Caco-2 (cell line): ENCODE measurements at regions not wholly inside any gene's neighbourhood (a gene's known extent, or its start where the extent isn't known, plus 50 kb on each side); places are given as distances from the start of the nearest gene placed in this dataset.

Experiments
- BruUV-seq: library from RNA; stranded (reverse); fragments of 400-500 nt; replicated peaks from 2 replicates; lab custom pipeline; 2021; lab: Mats Ljungman, UMichigan
- CTCF ChIA-PET: fragments of 300-600 bp; sonication (Branson Sonifier 250); formaldehyde crosslinking; loops from one replicate; lab custom pipeline; 2022; ENCODE audit warnings: antibody characterized with exemption; lab: Charles Lee
- POLR2A ChIA-PET: fragments of 300-600 bp; sonication (Branson Sonifier 250); formaldehyde crosslinking; loops from one replicate; lab custom pipeline; 2022; ENCODE audit warnings: antibody characterized with exemption; lab: Charles Lee
- DNase-seq, 2 experiments: peaks; one replicate each; pipeline versions ENCODE4 v3.0.0 to v3.0.0-alpha.2; 2020 to 2022
- H3K27me3 ChIP-seq: replicated peaks from 2 replicates; pipeline ENCODE4 v1.6.0; 2011; ENCODE audit warnings: low read length; ENCODE audit not compliant: control insufficient read depth, insufficient read depth
- H3K36me3 ChIP-seq: 2 replicates; pipeline ENCODE4 v1.5.1; 2011; ENCODE audit warnings: low read length; ENCODE audit not compliant: control insufficient read depth, insufficient read depth
- H3K4me1 ChIP-seq: fragments of 250-450 bp; sonication (Bioruptor Pico); 2 replicates; pipeline ENCODE4 v1.5.1; 2020; ENCODE audit warnings: mild to moderate bottlenecking
- H3K4me3 ChIP-seq: 2 replicates; pipeline ENCODE4 v1.5.1; 2011; ENCODE audit warnings: low read depth, mild to moderate bottlenecking, control low read depth, low read length
- H3K9me3 ChIP-seq: fragments of 250-450 bp; sonication (Bioruptor Pico); 2 replicates; pipeline ENCODE4 v1.5.1; 2020; ENCODE audit warnings: mild to moderate bottlenecking, moderate library complexity
- H3K27ac Mint-ChIP-seq: one replicate; pipeline ENCODE4 v1.8.0; 2022; ENCODE audit warnings: mixed read lengths; ENCODE audit not compliant: unreplicated experiment
- H3K27me3 Mint-ChIP-seq: one replicate; pipeline ENCODE4 v1.8.0; 2022; ENCODE audit warnings: mixed read lengths; ENCODE audit not compliant: insufficient read depth, unreplicated experiment
- H3K36me3 Mint-ChIP-seq: one replicate; pipeline ENCODE4 v1.8.0; 2022; ENCODE audit warnings: mild to moderate bottlenecking, mixed read lengths; ENCODE audit not compliant: insufficient read depth, unreplicated experiment
- H3K4me1 Mint-ChIP-seq: one replicate; pipeline ENCODE4 v1.8.0; 2022; ENCODE audit warnings: low read depth, mixed read lengths; ENCODE audit not compliant: unreplicated experiment
- H3K4me3 Mint-ChIP-seq: one replicate; pipeline ENCODE4 v1.8.0; 2022; ENCODE audit warnings: mild to moderate bottlenecking, moderate library complexity, mixed read lengths; ENCODE audit not compliant: unreplicated experiment
- H3K9me3 Mint-ChIP-seq: one replicate; pipeline ENCODE4 v1.8.0; 2022; ENCODE audit warnings: mixed read lengths; ENCODE audit not compliant: unreplicated experiment
- intact Hi-C: fragments of 100-400 bp; cut with micrococcal nuclease; formaldehyde crosslinking; loops from one replicate; pipeline ENCODE4 v1.10.0; 2022; ENCODE audit not compliant: unreplicated experiment
- TF ChIP-seq, protein P1 (sequence below), 2 experiments: fragments of 200-600 bp in 1 of 2; IDR thresholded peaks; 1 replicate in 1 of 2; 2 replicates in 1 of 2; pipeline versions ENCODE4 v1.5.1 to v1.8.0; 2011 to 2022; ENCODE audit warnings: antibody characterized with exemption in 1 of 2, control low read depth in 1 of 2, inconsistent platforms in 1 of 2, low read depth in 1 of 2, low read length in 1 of 2, mild to moderate bottlenecking in 1 of 2, moderate library complexity in 1 of 2; ENCODE audit not compliant: insufficient read depth in 1 of 2, severe bottlenecking in 1 of 2, unreplicated experiment in 1 of 2

DNA sequence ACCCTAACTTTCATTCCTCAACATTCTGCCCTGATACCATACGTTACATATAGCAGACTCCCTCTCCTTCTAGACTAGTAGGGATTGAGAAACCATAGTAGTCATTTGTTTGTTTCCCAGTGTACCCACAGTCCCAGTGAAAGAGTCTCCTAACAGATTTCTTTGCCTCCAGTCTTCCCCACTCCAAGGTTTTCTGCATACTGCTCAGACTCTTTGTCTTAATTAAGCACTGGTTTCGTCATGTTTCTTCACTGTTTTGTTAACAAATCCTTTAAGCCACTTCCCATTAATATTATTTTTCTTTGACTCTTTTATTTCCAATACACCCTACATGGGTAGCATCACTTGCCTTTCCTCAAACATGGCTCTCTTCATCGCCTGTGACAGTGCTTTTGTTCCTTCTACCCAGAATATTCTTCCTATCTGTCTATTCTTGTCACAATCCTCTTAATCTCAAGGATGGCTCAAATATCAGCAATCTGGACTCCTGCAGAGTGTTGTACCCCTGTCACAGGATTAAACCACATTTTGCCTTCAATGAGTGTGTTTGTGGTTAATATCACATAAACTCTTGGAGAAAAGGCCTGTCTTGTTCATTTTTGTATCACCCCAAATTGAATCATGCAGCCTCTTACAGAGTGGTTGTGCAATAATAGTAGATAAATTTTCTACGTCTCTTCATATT, 92.7 kb upstream of the KLF12 start:
- intact Hi-C loops = loop anchor here (5.0 kb wide), 1 partner anchor 205 kb away; no protein-coding TSS in a partner anchor
- POLR2A ChIA-PET = no interaction called here
- DNase-seq = no peak
- Histone ChIP-seq H3K4me1 (peaks cover 31% of the 10 kb centered on the region), H3K4me3 (no peak overlapping the region), H3K36me3 (no peaks in the 10 kb centered on the region), H3K27me3 (no peaks in the 10 kb centered on the region), H3K9me3 (no peaks in the 10 kb centered on the region)
- peaks cover 14% of the 10 kb centered on the region for H3K4me1 Mint-ChIP-seq
- BruUV-seq = no TSS peak
- CTCF ChIA-PET = no interaction called here
- peaks cover 15% of the 10 kb centered on the region for H3K9me3 Mint-ChIP-seq
- H3K4me3 Mint-ChIP-seq = no peak overlapping the region
- TF ChIP-seq, protein P1, sequence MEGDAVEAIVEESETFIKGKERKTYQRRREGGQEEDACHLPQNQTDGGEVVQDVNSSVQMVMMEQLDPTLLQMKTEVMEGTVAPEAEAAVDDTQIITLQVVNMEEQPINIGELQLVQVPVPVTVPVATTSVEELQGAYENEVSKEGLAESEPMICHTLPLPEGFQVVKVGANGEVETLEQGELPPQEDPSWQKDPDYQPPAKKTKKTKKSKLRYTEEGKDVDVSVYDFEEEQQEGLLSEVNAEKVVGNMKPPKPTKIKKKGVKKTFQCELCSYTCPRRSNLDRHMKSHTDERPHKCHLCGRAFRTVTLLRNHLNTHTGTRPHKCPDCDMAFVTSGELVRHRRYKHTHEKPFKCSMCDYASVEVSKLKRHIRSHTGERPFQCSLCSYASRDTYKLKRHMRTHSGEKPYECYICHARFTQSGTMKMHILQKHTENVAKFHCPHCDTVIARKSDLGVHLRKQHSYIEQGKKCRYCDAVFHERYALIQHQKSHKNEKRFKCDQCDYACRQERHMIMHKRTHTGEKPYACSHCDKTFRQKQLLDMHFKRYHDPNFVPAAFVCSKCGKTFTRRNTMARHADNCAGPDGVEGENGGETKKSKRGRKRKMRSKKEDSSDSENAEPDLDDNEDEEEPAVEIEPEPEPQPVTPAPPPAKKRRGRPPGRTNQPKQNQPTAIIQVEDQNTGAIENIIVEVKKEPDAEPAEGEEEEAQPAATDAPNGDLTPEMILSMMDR (IDR thresholded peaks at IDR 0.05; ENCODE audit: insufficient read depth in 1 of 2, low read depth in 1 of 2, low read length in 1 of 2, severe bottlenecking in 1 of 2, unreplicated experiment in 1 of 2) = no peak
- H3K27ac Mint-ChIP-seq = no peak overlapping the region
- H3K27me3 Mint-ChIP-seq = no peaks in the 10 kb centered on the region
- H3K36me3 Mint-ChIP-seq = no peaks in the 10 kb centered on the region

DNA sequence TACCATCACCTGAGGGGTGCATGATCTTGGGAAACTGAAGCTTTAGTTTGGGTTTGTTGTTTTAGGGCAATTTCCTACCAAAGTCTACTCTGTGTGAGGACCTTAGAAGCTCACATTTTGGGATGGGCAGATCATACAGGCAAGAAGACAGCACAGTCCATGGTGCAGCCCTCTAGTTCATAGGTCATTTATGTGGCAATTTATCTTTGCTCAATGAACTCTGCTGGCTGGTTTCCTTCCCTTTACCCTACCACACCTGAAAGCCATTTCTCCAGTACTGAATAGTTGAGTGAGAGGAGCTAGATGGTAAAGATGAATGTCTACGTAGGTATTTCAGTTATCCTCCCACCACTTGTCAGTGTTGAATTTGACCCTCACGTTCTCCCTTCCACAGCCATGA, 87.5 kb upstream of the KLF12 start:
- TF ChIP-seq, protein P1 (IDR thresholded peaks at IDR 0.05; ENCODE audit: insufficient read depth in 1 of 2, low read depth in 1 of 2, low read length in 1 of 2, severe bottlenecking in 1 of 2, unreplicated experiment in 1 of 2) = no peak
- Mint-ChIP-seq H3K4me3 (no peak overlapping the region), H3K36me3 (no peaks in the 10 kb centered on the region), H3K27me3 (no peaks in the 10 kb centered on the region), H3K4me1 (no peaks in the 10 kb centered on the region), H3K9me3 (no peaks in the 10 kb centered on the region), H3K27ac (no peak overlapping the region)
- intact Hi-C loops = no loop called here
- no peaks in the 10 kb centered on the region for H3K27me3 ChIP-seq
- BruUV-seq = no TSS peak
- DNase-seq = peak in 1 of 2 experiments; percentile 4
- CTCF ChIA-PET = no interaction called here
- POLR2A ChIA-PET = no interaction called here
- 0 out of 2 replicates have a peak, but pooled peaks cover 6% of the 10 kb centered on the region for H3K4me1 ChIP-seq
- no peaks in the 10 kb centered on the region for H3K9me3 ChIP-seq
- no peaks in the 10 kb centered on the region for H3K36me3 ChIP-seq
- H3K4me3 ChIP-seq = no peak overlapping the region

DNA sequence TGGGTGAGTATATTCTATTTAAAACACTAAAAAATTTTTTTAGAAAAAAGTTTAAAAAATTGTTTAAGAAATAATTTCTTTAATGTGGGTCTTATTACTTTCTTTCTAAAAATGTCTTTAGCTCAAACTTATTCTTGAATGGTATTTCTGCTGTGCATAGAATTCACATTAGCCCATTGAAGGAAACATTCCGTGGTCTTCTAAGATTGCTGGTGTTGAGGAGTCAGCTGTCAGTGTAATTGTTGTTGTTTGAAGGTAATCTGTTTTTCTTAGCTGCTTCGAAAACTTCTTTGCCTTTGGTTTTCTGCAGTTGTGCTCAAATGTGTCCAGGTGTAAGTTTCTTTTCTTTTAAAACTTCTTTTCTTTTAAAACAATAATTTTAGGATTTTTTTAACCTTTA, 85.4 kb upstream of the KLF12 start:
- intact Hi-C loops = no loop called here
- CTCF ChIA-PET = no interaction called here
- no TSS peak for BruUV-seq

More for the DNA sequence above, 85.4 kb upstream of the KLF12 start:
- TF ChIP-seq, protein P1 (IDR thresholded peaks at IDR 0.05; ENCODE audit: insufficient read depth in 1 of 2, low read depth in 1 of 2, low read length in 1 of 2, severe bottlenecking in 1 of 2, unreplicated experiment in 1 of 2) = no peak
- Histone ChIP-seq H3K36me3 (no peaks in the 10 kb centered on the region), H3K4me1 (0 out of 2 replicates have a peak, but pooled peaks cover 6% of the 10 kb centered on the region), H3K9me3 (no peaks in the 10 kb centered on the region), H3K27me3 (no peaks in the 10 kb centered on the region), H3K4me3 (no peak overlapping the region)
- no peak overlapping the region for H3K27ac Mint-ChIP-seq
- no peaks in the 10 kb centered on the region for H3K36me3 Mint-ChIP-seq
- no peaks in the 10 kb centered on the region for H3K4me1 Mint-ChIP-seq
- no peaks in the 10 kb centered on the region for H3K27me3 Mint-ChIP-seq
- no peak for DNase-seq
- POLR2A ChIA-PET = no interaction called here
- no peaks in the 10 kb centered on the region for H3K9me3 Mint-ChIP-seq
- no peak overlapping the region for H3K4me3 Mint-ChIP-seq
